GM21528 (cell line): ENCODE measurements at regions not wholly inside any gene's neighbourhood (a gene's known extent, or its start where the extent isn't known, plus 50 kb on each side); places are given as distances from the start of the nearest gene placed in this dataset.
"Not testable (repeated sequence)": the region's sequence is repeated elsewhere in the genome, so short reads cannot be mapped to it uniquely, and the experiment has no call there.

ENCODE experiments used
- ATAC-seq: cut with Tn5 transposase; IDR thresholded peaks from one replicate; pipeline ENCODE4 v1.9.1; 2021; ENCODE audit warnings: mild to moderate bottlenecking, moderate library complexity; ENCODE audit not compliant: unreplicated experiment, low FRiP score

- ATAC-seq: no peak
Observed at GRCh38 chr13:55602784-55603183, 1537.9 kb upstream of the PRR20A start.

GRCh38 chr13:55606045-55606665 is 1534.6 kb upstream of the PRR20A start:
- no peak for ATAC-seq

- ATAC-seq: no peak
Observed at GRCh38 chr13:55613429-55614187, 1527.1 kb upstream of the PRR20A start.

- ATAC-seq: no peak
Observed at GRCh38 chr13:55615081-55615480, 1525.6 kb upstream of the PRR20A start.

GRCh38 chr13:55617241-55617640 is 1523.5 kb upstream of the PRR20A start:
- no peak for ATAC-seq

GRCh38 chr13:55627221-55627620 is 1513.5 kb upstream of the PRR20A start:
- ATAC-seq: no peak

- no peak for ATAC-seq
Observed at GRCh38 chr13:55632402-55632801, 1508.3 kb upstream of the PRR20A start.

- no peak for ATAC-seq
Observed at GRCh38 chr13:55649485-55649884, 1491.2 kb upstream of the PRR20A start.

- no peak for ATAC-seq
Observed at GRCh38 chr13:55652657-55653056, 1488.1 kb upstream of the PRR20A start.

GRCh38 chr13:55653497-55653896 is 1487.2 kb upstream of the PRR20A start:
- no peak for ATAC-seq

- no peak for ATAC-seq
Observed at GRCh38 chr13:55654243-55654642, 1486.5 kb upstream of the PRR20A start.

- ATAC-seq: not testable (repeated sequence)
Observed at GRCh38 chr13:55660264-55660663, 1480.5 kb upstream of the PRR20A start.

- ATAC-seq: no peak
Observed at GRCh38 chr13:55660851-55661250, 1479.9 kb upstream of the PRR20A start.

GRCh38 chr13:55661505-55661904 is 1479.2 kb upstream of the PRR20A start:
- ATAC-seq: no peak

- ATAC-seq: no peak
Observed at GRCh38 chr13:55664178-55664577, 1476.5 kb upstream of the PRR20A start.

- no peak for ATAC-seq
Observed at GRCh38 chr13:55669051-55669450, 1471.7 kb upstream of the PRR20A start.

- no peak for ATAC-seq
Observed at GRCh38 chr13:55673910-55674309, 1466.8 kb upstream of the PRR20A start.

GRCh38 chr13:55682776-55683175 is 1457.9 kb upstream of the PRR20A start:
- ATAC-seq: no peak

GRCh38 chr13:55705526-55705925 is 1435.2 kb upstream of the PRR20A start:
- no peak for ATAC-seq

- no peak for ATAC-seq
Observed at GRCh38 chr13:55705971-55706370, 1434.7 kb upstream of the PRR20A start.

GRCh38 chr13:55714120-55714519 is 1426.6 kb upstream of the PRR20A start:
- ATAC-seq: no peak

GRCh38 chr13:55727683-55728082 is 1413.0 kb upstream of the PRR20A start:
- no peak for ATAC-seq
